GM18507 (cell line): ENCODE measurements at regions not wholly inside any gene's neighbourhood (a gene's known extent, or its start where the extent isn't known, plus 50 kb on each side); places are given as distances from the start of the nearest gene placed in this dataset.
"Not testable (repeated sequence)": the region's sequence is repeated elsewhere in the genome, so short reads cannot be mapped to it uniquely, and the experiment has no call there.

ENCODE experiments used
- DNase-seq: peaks from one replicate; pipeline ENCODE4 v3.0.0; 2011; ENCODE audit warnings: low read depth; ENCODE audit not compliant: insufficient read length; ENCODE audit errors: extremely low spot score
- FAIRE-seq: peaks from 2 replicates; lab custom pipeline; 2011; peaks lifted over from hg19 to GRCh38; lab: Jason Lieb, UNC

GRCh38 chr2:160628020-160628637 lies 134.5 kb upstream of the RBMS1 start:
- not testable (repeated sequence) for FAIRE-seq, DNase-seq

GRCh38 chr2:160628811-160629210 lies 135.2 kb upstream of the RBMS1 start:
- FAIRE-seq (no peak), DNase-seq (no peak)

DNA sequence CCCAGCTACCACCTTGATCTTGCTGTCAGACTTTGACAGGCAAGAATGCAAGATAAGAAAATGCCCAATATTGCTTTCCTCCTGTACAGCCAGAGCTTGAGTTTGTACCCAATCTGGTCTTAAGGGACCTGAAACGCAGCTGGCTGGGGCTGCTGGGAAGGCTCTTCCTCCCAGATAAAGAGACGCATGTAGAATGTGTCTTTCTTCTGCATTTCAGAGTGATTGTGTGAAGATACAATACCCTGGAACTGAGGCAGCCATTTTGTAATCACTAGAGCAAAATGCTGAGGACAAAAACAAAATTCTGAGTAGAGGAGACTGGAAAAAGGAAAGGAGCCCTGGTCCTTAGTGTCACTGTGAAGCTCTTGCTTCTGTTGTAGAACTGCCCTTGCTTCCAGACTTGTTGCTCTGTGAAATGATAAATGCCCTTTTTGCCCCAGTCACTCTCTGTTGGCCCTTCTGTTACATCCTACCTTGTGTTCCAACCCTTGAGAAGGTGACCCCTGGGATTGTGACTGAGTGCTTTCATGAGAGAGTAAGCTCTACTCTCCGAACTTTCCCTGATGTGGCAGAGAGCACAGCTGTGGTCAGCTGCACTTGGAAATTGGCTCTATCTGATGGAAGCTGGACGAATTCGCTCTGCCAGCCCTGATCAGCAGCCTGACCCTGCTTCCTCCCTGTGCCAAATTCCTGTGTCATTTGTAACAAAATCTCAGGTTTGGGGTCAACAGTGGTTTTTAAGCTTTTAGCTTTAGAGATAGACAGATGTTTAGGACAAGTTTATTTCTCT lies 137.4 kb upstream of the RBMS1 start:
- FAIRE-seq (no peak), DNase-seq (no peak)

DNA sequence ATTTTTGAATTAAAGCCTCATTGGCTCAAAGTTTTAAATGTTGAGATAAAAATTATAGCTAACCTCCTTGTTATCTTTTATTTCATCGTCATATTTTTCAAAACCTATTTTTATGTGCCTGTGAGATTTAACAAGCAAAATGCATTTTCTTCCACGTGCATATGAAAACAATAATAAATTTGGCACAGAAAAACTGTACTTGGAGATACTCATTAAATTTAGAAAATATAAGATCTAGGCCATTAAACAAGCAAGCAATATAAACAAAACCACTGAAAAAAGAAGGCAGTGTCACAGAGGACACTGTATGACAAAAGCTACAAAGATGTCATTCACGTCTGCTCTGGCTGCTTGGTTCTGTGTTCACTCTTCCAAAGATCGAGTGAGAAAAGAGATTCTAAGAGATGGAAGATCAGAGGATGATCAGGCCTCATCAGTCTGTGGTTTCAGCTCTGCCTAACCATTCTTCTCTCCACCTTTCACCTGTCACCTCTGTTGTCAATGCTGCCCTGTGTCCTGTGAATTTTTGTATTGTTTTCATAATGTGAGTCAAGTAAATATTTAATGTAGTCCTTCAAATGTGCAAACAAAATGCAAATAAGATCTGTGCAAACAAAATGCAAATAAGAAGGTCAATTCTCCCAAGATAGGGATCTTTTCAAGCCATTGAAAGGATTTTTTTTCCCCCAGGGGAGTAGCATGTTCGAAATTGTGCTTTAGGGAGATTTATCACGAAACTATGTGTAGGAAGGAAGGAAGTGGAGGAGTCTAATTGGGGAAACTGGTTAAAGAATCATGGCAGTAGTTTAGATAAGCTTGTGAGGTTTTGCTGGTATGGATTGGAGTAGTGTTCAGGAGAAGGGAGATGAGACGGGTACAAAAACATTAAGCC lies 138.7 kb upstream of the RBMS1 start:
- FAIRE-seq (no peak), DNase-seq (no peak)

DNA sequence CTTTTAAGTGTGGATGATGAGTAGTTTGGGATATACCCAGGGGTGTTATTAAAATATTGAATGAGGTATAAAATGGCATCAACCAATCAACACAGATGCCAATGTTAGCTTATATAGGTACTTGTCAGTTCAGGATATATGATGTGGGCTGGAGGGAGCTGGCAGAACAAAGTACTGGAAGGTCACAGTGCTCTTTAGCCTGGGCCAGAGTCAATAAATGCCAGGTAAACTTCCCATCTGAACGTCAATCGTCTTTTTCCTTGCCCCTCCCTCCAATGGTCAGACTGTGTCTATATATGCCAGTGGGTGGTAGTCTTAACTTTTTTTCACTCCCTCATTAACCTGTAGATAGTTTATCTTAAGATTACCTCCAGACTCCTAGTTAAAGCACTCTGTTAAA lies 140.8 kb upstream of the RBMS1 start:
- no peak for DNase-seq
- FAIRE-seq: no peak

- DNase-seq (no peak), FAIRE-seq (no peak)
These were observed 141.9 kb upstream of the RBMS1 start for GRCh38 chr2:160635488-160635887.

GRCh38 chr2:160639472-160639871 lies 145.9 kb upstream of the RBMS1 start:
- DNase-seq (no peak), FAIRE-seq (no peak)

GRCh38 chr2:160646684-160647444 lies 153.3 kb upstream of the RBMS1 start:
- FAIRE-seq: no peak

GRCh38 chr2:160647967-160648685 lies 154.5 kb upstream of the RBMS1 start:
- FAIRE-seq: no peak
- no peak for DNase-seq

More at GRCh38 chr2:160646684-160647444, 153.3 kb upstream of the RBMS1 start:
- no peak for DNase-seq

DNA sequence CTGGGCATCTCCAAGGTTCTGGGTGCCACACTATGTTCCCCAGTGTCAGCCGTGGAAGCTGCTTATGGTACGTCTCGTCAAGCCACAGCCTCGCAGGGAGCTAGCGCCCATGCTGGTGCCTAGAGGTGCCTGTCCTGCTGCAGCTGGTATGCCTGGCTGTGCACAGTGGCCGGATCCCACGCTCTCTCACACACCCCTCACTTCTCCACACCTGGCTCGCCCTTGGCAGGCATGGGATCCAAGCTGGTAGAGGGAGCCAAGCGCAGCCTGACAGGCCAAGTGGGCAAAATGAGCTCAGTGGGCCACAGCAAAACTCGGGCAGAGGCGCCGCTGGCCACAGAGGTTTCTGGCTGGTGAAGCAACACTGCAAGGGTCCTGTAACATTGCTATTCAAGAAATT lies 156.1 kb upstream of the RBMS1 start:
- no peak for FAIRE-seq
- DNase-seq: no peak

DNA sequence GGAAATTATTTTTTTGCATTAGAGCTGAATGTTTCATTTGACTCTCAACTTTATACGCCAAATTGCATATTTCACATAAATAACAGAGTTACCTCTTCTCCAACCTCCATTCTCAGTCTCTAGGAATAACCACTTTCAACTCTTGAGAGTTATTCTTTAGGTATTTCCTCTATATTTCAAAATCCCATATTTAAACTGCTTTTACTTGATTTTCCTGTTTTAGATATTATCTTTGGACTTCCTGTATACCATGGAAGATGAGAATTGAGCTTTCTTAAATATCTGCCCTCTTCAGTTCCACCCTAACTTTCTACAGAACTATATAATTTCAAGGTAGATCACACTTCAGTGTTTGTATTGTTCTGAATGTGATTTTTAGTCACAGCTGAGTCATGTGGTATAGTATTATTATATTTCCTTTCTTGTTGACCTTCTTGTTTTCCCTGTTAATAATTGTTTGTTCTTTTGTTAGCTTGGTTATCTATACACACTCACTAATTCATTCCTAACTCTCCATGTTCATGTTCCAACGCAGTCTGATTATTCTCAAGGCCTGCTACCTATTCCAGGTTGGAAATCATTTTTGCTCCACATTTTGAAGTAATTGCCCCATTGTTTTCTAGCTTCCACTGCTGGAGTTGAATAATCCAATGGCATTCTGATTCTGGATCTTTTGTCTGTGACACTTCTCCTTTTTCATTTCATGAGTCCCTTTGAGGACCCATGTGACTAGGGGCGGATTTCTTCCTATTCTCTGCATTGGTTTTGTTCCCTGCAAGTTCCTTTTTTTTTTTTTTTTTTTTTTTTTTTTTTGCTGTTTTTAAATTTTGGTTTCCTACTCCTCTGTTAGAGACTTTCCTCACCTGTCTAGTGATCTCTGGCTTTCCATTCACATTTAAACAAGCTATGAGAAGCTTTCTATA lies 156.8 kb upstream of the RBMS1 start:
- FAIRE-seq: no peak

GRCh38 chr2:160651416-160652200 lies 158.0 kb upstream of the RBMS1 start:
- DNase-seq (no peak), FAIRE-seq (no peak)

More for the DNA sequence above, 156.8 kb upstream of the RBMS1 start:
- DNase-seq: no peak

GRCh38 chr2:160652236-160652635 lies 158.6 kb upstream of the RBMS1 start:
- DNase-seq (no peak), FAIRE-seq (no peak)

- FAIRE-seq (no peak), DNase-seq (no peak)
These were observed 163.6 kb upstream of the RBMS1 start for GRCh38 chr2:160657196-160657595.

GRCh38 chr2:160658851-160659250 lies 165.2 kb upstream of the RBMS1 start:
- DNase-seq (no peak), FAIRE-seq (no peak)

GRCh38 chr2:160660741-160661140 lies 167.1 kb upstream of the RBMS1 start:
- DNase-seq: no peak
- no peak for FAIRE-seq

DNA sequence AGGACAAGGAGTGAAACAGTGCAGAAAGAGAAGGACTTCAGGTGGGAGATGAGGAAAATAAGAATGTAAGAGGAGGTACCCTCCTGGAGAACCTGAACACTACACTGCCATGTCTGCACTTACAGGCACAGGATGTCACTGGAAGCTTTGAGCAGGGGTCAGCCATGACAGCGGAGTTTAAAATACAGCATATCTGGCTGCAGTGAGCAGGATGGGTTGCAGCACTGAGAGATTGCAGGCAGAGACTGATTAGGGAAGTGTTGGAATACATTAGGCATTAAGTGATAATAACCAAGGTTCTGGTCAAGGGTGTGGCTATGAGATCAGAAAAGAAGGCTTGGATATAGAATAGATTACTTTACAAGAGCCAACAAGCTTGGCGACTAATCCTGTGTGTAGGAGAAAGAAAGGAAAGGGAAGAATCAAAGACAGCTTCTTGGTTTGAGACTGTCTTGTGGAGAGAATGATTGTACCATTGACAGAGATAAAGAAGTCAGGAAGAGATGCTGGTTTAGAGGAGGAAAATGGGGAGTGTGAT lies 171.1 kb upstream of the RBMS1 start:
- FAIRE-seq (no peak), DNase-seq (no peak)
